BJ (cell line): ENCODE measurements at regions not wholly inside any gene's neighbourhood (a gene's known extent, or its start where the extent isn't known, plus 50 kb on each side); places are given as distances from the start of the nearest gene placed in this dataset.

Source experiments
- CTCF ChIA-PET: fragments of 350-600 bp; formaldehyde crosslinking; extraction: SDS; loops from one replicate; lab custom pipeline; 2021; ENCODE audit warnings: antibody characterized with exemption, inconsistent platforms; lab: Yijun Ruan, JAX
- POLR2A ChIA-PET: fragments of 300-600 bp; sonication (Branson Sonifier 250); formaldehyde crosslinking; extraction: SDS; loops from one replicate; lab custom pipeline; 2021; ENCODE audit warnings: antibody characterized with exemption; lab: Charles Lee
- DNase-seq: peaks from one replicate; pipeline ENCODE4 v3.0.0-alpha.2; 2011; ENCODE audit warnings: low read depth
- H3K27me3 ChIP-seq: 2 replicates; pipeline ENCODE4 v1.6.0; 2011; ENCODE audit warnings: low read length; ENCODE audit not compliant: control insufficient read depth, insufficient read depth
- H3K36me3 ChIP-seq: 2 replicates; pipeline ENCODE4 v1.5.1; 2011; ENCODE audit warnings: low read length; ENCODE audit not compliant: control insufficient read depth, insufficient read depth
- H3K4me3 ChIP-seq: 2 replicates; pipeline ENCODE4 v1.5.1; 2011; ENCODE audit warnings: low read depth, mild to moderate bottlenecking, control low read depth, low read length
- CTCF ChIP-seq: IDR thresholded peaks from 2 replicates; pipeline ENCODE4 v1.5.1; 2011; ENCODE audit warnings: low read depth, mild to moderate bottlenecking, control low read depth, inconsistent platforms, low read length, moderate library complexity; ENCODE audit not compliant: insufficient read depth

DNA sequence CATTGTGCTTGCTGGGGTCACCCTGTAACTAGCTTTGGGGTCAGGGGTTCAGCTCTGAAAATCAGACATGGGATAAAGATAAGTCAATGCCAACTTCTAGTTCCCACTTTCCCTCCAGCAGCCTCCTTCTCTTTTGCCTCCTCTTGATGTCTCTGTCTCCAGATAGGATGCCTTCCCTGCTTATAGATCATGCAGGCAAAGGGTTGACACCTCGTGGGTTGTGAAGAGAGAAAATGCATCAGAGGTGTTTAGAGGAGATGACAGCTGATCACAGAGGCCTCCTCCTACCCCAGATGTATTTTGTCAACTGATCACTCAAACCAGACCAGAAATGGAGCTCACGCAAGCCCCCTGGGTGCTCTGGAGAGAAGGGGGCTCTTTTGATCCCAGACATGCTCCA lies 337.8 kb downstream of the BUD13 start:
- ChIA-PET CTCF (interaction anchor here (1.0 to 1.3 kb wide), 2 partner anchors 64 to 257 kb away, joined by 3 to 4 read pairs; no protein-coding TSS in a partner anchor), POLR2A (no interaction called here)
- Histone ChIP-seq H3K36me3 (no peaks in the 10 kb centered on the region), H3K4me3 (no peak overlapping the region), H3K27me3 (no peaks in the 10 kb centered on the region)
- no peak for TF ChIP-seq CTCF
- DNase-seq = no peak

- Histone ChIP-seq H3K27me3 (no peaks in the 10 kb centered on the region), H3K4me3 (no peak overlapping the region), H3K36me3 (no peaks in the 10 kb centered on the region)
- POLR2A ChIA-PET = no interaction called here
- TF ChIP-seq CTCF = no peak
- DNase-seq = no peak
- CTCF ChIA-PET = no interaction called here
Measured at GRCh38 chr11:116432301-116432700, 340.5 kb downstream of the BUD13 start.

- Histone ChIP-seq H3K4me3 (no peak overlapping the region), H3K27me3 (no peaks in the 10 kb centered on the region), H3K36me3 (no peaks in the 10 kb centered on the region)
- TF ChIP-seq CTCF = no peak
- no peak for DNase-seq
- CTCF ChIA-PET = no interaction called here
- POLR2A ChIA-PET = no interaction called here
Measured at GRCh38 chr11:116431842-116432241, 340.9 kb downstream of the BUD13 start.

DNA sequence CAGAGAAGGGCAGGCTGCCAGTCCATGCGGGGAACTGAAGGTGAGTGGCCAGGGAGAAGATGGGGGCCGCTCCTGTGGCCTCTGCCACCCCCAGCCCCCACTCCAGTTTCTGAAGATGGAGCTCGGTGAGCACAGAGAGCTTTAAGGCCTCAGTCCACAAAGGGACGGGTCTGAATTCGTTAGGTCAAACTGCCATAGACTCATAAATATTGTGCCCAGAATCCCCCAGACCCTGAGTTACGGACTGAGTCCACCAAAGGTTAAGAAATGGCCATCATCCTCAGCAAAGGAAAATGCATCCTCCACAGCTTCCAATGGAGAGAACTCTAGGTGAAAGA lies 344.2 kb downstream of the BUD13 start:
- Histone ChIP-seq H3K4me3 (no peak overlapping the region), H3K36me3 (no peaks in the 10 kb centered on the region), H3K27me3 (no peaks in the 10 kb centered on the region)
- CTCF ChIA-PET = no interaction called here
- no peak for DNase-seq
- TF ChIP-seq CTCF = no peak
- POLR2A ChIA-PET = no interaction called here

- POLR2A ChIA-PET = no interaction called here
- TF ChIP-seq CTCF = no peak
- Histone ChIP-seq H3K36me3 (no peaks in the 10 kb centered on the region), H3K27me3 (no peaks in the 10 kb centered on the region), H3K4me3 (no peak overlapping the region)
- DNase-seq = no peak
- CTCF ChIA-PET = interaction anchor here (1.4 kb wide), 1 partner anchor 71 kb away, joined by 3 read pairs; no protein-coding TSS in a partner anchor
Measured at GRCh38 chr11:116427903-116428637, 344.7 kb downstream of the BUD13 start.
